ENCODE measurements at regions not wholly inside any gene's neighbourhood (a gene's known extent, or its start where the extent isn't known, plus 50 kb on each side); places are given as distances from the start of the nearest gene placed in this dataset.

- TF ChIP-seq POLR2AphosphoS5 (IDR thresholded peaks at IDR 0.05; ENCODE audit: low read depth, low read length) = no peak
- TF ChIP-seq RXRA (IDR thresholded peaks at IDR 0.05; ENCODE audit: borderline replicate concordance, low read depth) = no peak
- TF ChIP-seq PBX3 (IDR thresholded peaks at IDR 0.05) = no peak
- no peak for TF ChIP-seq RAD21 (IDR thresholded peaks at IDR 0.05; ENCODE audit: low read length)
- TF ChIP-seq ZBTB33 (IDR thresholded peaks at IDR 0.05; ENCODE audit: borderline replicate concordance, low read depth) = no peak
- no peak for TF ChIP-seq YY1 (IDR thresholded peaks at IDR 0.05; ENCODE audit: low read depth)
- no peak for TF ChIP-seq CTCF (IDR thresholded peaks at IDR 0.05)
- no peak for TF ChIP-seq JUND (IDR thresholded peaks at IDR 0.05)
- no peak for TF ChIP-seq SMC3 (IDR thresholded peaks at IDR 0.05; ENCODE audit: low read depth, low read length)
Measured at GRCh38 chr11:98398508-98398907, 622.2 kb upstream of the CNTN5 start.

Data from SK-N-SH (cell line).